ENCODE measurements at regions not wholly inside any gene's neighbourhood (a gene's known extent, or its start where the extent isn't known, plus 50 kb on each side); places are given as distances from the start of the nearest gene placed in this dataset.

- Histone ChIP-seq H3K27me3 (ENCODE audit: insufficient read depth, low read depth) (no peaks in the 10 kb centered on the region), H3K4me2 (no peak overlapping the region), H4K20me1 (ENCODE audit: insufficient read depth) (no peaks in the 10 kb centered on the region), H3K36me3 (ENCODE audit: insufficient read depth) (no peaks in the 10 kb centered on the region), H3K27ac (no peak overlapping the region), H3K9ac (no peak overlapping the region), H3K79me2 (ENCODE audit: insufficient read depth, low read depth) (no peaks in the 10 kb centered on the region), H3K4me1 (ENCODE audit: low read depth, poor library complexity, severe bottlenecking) (peaks cover 2% of the 10 kb centered on the region), H3K4me3 (IDR thresholded peaks at IDR 0.05; ENCODE audit: insufficient read depth, low read depth, low read length) (no peak overlapping the region), H2AFZ (ENCODE audit: low read depth) (no peak overlapping the region)
- TF ChIP-seq, protein P1, sequence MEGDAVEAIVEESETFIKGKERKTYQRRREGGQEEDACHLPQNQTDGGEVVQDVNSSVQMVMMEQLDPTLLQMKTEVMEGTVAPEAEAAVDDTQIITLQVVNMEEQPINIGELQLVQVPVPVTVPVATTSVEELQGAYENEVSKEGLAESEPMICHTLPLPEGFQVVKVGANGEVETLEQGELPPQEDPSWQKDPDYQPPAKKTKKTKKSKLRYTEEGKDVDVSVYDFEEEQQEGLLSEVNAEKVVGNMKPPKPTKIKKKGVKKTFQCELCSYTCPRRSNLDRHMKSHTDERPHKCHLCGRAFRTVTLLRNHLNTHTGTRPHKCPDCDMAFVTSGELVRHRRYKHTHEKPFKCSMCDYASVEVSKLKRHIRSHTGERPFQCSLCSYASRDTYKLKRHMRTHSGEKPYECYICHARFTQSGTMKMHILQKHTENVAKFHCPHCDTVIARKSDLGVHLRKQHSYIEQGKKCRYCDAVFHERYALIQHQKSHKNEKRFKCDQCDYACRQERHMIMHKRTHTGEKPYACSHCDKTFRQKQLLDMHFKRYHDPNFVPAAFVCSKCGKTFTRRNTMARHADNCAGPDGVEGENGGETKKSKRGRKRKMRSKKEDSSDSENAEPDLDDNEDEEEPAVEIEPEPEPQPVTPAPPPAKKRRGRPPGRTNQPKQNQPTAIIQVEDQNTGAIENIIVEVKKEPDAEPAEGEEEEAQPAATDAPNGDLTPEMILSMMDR (conservative IDR thresholded peaks at IDR 0.05; ENCODE audit: low read depth, low read length), result no peak
Measured at GRCh38 chr18:78898066-78898465, 81.6 kb upstream of the SALL3 start.

DNA sequence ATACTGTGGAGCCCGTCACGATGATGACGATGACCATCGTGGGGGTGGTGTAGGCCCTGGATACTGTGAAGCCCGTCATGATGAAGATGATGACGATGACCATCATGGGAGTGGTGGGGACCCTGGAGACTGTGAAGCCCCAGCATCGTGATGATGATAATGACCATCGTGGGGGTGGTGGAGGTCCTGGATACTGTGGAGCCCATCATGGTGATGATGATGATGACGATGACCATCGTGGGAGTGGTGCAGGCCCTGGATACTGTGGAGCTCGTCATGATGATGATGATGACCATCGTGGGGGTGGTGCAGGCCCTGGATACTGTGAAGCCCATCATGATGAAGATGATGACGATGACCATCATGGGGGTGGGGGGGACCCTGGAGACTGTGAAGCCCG is 81.0 kb upstream of the SALL3 start:
- H2AFZ ChIP-seq (ENCODE audit: low read depth), result no peak overlapping the region
- no peaks in the 10 kb centered on the region for H4K20me1 ChIP-seq (ENCODE audit: insufficient read depth)
- TF ChIP-seq, protein P1 (conservative IDR thresholded peaks at IDR 0.05; ENCODE audit: low read depth, low read length), result no peak
- H3K36me3 ChIP-seq (ENCODE audit: insufficient read depth), result no peaks in the 10 kb centered on the region
- H3K4me2 ChIP-seq, result no peak overlapping the region
- H3K9ac ChIP-seq, result no peak overlapping the region
- H3K79me2 ChIP-seq (ENCODE audit: insufficient read depth, low read depth), result no peaks in the 10 kb centered on the region
- no peaks in the 10 kb centered on the region for H3K27me3 ChIP-seq (ENCODE audit: insufficient read depth, low read depth)
- H3K4me1 ChIP-seq (ENCODE audit: low read depth, poor library complexity, severe bottlenecking), result no peaks in the 10 kb centered on the region
- H3K27ac ChIP-seq, result no peak overlapping the region
- H3K4me3 ChIP-seq (IDR thresholded peaks at IDR 0.05; ENCODE audit: insufficient read depth, low read depth, low read length), result no peak overlapping the region

DNA sequence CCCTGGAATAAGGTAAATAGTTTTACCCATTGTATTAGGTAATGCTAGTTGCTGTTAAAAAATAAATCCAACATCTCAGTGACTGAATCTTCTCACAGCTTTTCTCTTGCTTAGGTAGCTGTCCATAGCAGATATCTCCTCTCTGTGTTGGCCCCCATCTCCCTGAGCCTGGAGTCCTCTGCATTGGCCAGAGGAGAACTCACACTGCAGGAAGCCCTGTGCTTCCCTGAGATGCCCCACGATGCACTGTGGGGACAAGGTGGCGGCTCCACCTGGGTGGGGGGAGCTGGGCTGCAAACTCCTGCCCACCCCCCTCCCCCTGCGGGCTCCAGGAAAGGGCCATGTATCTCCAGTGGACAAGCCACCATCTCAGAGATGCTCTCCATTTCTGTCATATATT is 80.4 kb upstream of the SALL3 start:
- no peak overlapping the region for H3K27ac ChIP-seq
- H3K36me3 ChIP-seq (ENCODE audit: insufficient read depth), result no peaks in the 10 kb centered on the region
- no peaks in the 10 kb centered on the region for H4K20me1 ChIP-seq (ENCODE audit: insufficient read depth)
- no peak overlapping the region for H3K4me2 ChIP-seq
- TF ChIP-seq, protein P1 (conservative IDR thresholded peaks at IDR 0.05; ENCODE audit: low read depth, low read length), result no peak
- H3K27me3 ChIP-seq (ENCODE audit: insufficient read depth, low read depth), result no peaks in the 10 kb centered on the region
- H3K9ac ChIP-seq, result no peak overlapping the region
- no peak overlapping the region for H3K4me3 ChIP-seq (IDR thresholded peaks at IDR 0.05; ENCODE audit: insufficient read depth, low read depth, low read length)
- H3K4me1 ChIP-seq (ENCODE audit: low read depth, poor library complexity, severe bottlenecking), result no peaks in the 10 kb centered on the region
- no peak overlapping the region for H2AFZ ChIP-seq (ENCODE audit: low read depth)
- no peaks in the 10 kb centered on the region for H3K79me2 ChIP-seq (ENCODE audit: insufficient read depth, low read depth)

- H3K9ac ChIP-seq, result no peak overlapping the region
- no peak overlapping the region for H3K4me3 ChIP-seq (IDR thresholded peaks at IDR 0.05; ENCODE audit: insufficient read depth, low read depth, low read length)
- H4K20me1 ChIP-seq (ENCODE audit: insufficient read depth), result no peaks in the 10 kb centered on the region
- no peaks in the 10 kb centered on the region for H3K4me1 ChIP-seq (ENCODE audit: low read depth, poor library complexity, severe bottlenecking)
- H2AFZ ChIP-seq (ENCODE audit: low read depth), result no peak overlapping the region
- TF ChIP-seq, protein P1 (conservative IDR thresholded peaks at IDR 0.05; ENCODE audit: low read depth, low read length), result no peak
- no peaks in the 10 kb centered on the region for H3K27me3 ChIP-seq (ENCODE audit: insufficient read depth, low read depth)
- no peaks in the 10 kb centered on the region for H3K79me2 ChIP-seq (ENCODE audit: insufficient read depth, low read depth)
- H3K27ac ChIP-seq, result no peak overlapping the region
- H3K36me3 ChIP-seq (ENCODE audit: insufficient read depth), result no peaks in the 10 kb centered on the region
- no peak overlapping the region for H3K4me2 ChIP-seq
Measured at GRCh38 chr18:78900938-78901909, 78.4 kb upstream of the SALL3 start.

All from KMS-11 (cell line).